HT1080 (cell line): ENCODE measurements at regions not wholly inside any gene's neighbourhood (a gene's known extent, or its start where the extent isn't known, plus 50 kb on each side); places are given as distances from the start of the nearest gene placed in this dataset.

Experiments
- DNase-seq: peaks from one replicate; pipeline ENCODE4 v3.0.0-alpha.2; 2015; ENCODE audit warnings: low read depth

GRCh38 chr9:108722396-108722795 lies 133.4 kb downstream of the ACTL7B start:
- no peak for DNase-seq

GRCh38 chr9:108720191-108720642 lies 135.6 kb downstream of the ACTL7B start:
- no peak for DNase-seq

GRCh38 chr9:108710424-108710823 lies 145.4 kb downstream of the ACTL7B start:
- no peak for DNase-seq

- no peak for DNase-seq
Measured at GRCh38 chr9:108709997-108710396, 145.8 kb downstream of the ACTL7B start.

- DNase-seq = no peak
Measured at GRCh38 chr9:108709126-108709525, 146.7 kb downstream of the ACTL7B start.

GRCh38 chr9:108708448-108708847 lies 147.3 kb downstream of the ACTL7B start:
- DNase-seq = no peak

GRCh38 chr9:108707120-108707519 lies 148.7 kb downstream of the ACTL7B start:
- no peak for DNase-seq

GRCh38 chr9:108704156-108704852 lies 151.5 kb downstream of the ACTL7B start:
- peak; percentile 13 for DNase-seq

GRCh38 chr9:108703429-108703828 lies 152.4 kb downstream of the ACTL7B start:
- DNase-seq = no peak

GRCh38 chr9:108702681-108703080 lies 153.1 kb downstream of the ACTL7B start:
- DNase-seq = no peak

GRCh38 chr9:108698801-108699200 lies 157.0 kb downstream of the ACTL7B start:
- DNase-seq = no peak

- no peak for DNase-seq
Measured at GRCh38 chr9:108698231-108698630, 157.6 kb downstream of the ACTL7B start.

GRCh38 chr9:108696156-108696555 lies 159.6 kb downstream of the ACTL7B start:
- DNase-seq = no peak

GRCh38 chr9:108694170-108694569 lies 161.6 kb downstream of the ACTL7B start:
- DNase-seq = no peak

GRCh38 chr9:108691614-108692013 lies 164.2 kb downstream of the ACTL7B start:
- peak; percentile 17 for DNase-seq

GRCh38 chr9:108688676-108689075 lies 167.1 kb downstream of the ACTL7B start:
- DNase-seq = no peak

- no peak for DNase-seq
Measured at GRCh38 chr9:108688051-108688450, 167.7 kb downstream of the ACTL7B start.

- peak; percentile 7 for DNase-seq
Measured at GRCh38 chr9:108687006-108687987, 168.5 kb downstream of the ACTL7B start.

GRCh38 chr9:108684288-108685025 lies 171.3 kb downstream of the ACTL7B start:
- DNase-seq = no peak

- DNase-seq = no peak
Measured at GRCh38 chr9:108683245-108683644, 172.5 kb downstream of the ACTL7B start.

- DNase-seq = no peak
Measured at GRCh38 chr9:108681851-108682590, 173.8 kb downstream of the ACTL7B start.
